Spleen (tissue), 7 donors: ENCODE measurements at regions not wholly inside any gene's neighbourhood (a gene's known extent, or its start where the extent isn't known, plus 50 kb on each side); places are given as distances from the start of the nearest gene placed in this dataset.

Experiments
- CTCF ChIP-seq, 11 experiments: fragments of 200-600 bp in 7 of 11; fragments of 450-650 bp in 4 of 11; sonication (generic) in 4 of 11; IDR thresholded peaks in 8 of 11; conservative IDR thresholded peaks in 3 of 11; 1 replicate in 7 of 11; 2 replicates in 4 of 11; pipeline versions ENCODE4 v1.4.0 to v1.8.0; 2016 to 2021; ENCODE audit warnings: antibody characterized with exemption in 11 of 11, inconsistent platforms in 4 of 11, mild to moderate bottlenecking in 1 of 11
- POLR2A ChIP-seq, 3 donors: fragments of 450-650 bp; IDR thresholded peaks; one replicate each; pipeline ENCODE4 v1.5.1; 2017; ENCODE audit warnings: antibody characterized with exemption in 3 of 3, mild to moderate bottlenecking in 1 of 3
- POLR2AphosphoS5 ChIP-seq, 3 donors: sonication (generic); formaldehyde crosslinking; IDR thresholded peaks; one replicate each; pipeline ENCODE4 v1.5.1; 2017; ENCODE audit warnings: antibody characterized with exemption in 3 of 3
- donor health status: DM: no; HTN: no; CAD: no; lungs with moderate emphysema.
- donor health status: DM: no; HTN: no; CAD: no.
- donor health status: DM: no; HTN: no; CAD: no.

GRCh38 chr2:39851651-39852110 is 72.6 kb upstream of the THUMPD2 start:
- TF ChIP-seq POLR2AphosphoS5 (IDR thresholded peaks at IDR 0.05) = no peak
- no peak for TF ChIP-seq CTCF (IDR thresholded peaks at IDR 0.05 in 8 of 11, conservative IDR thresholded peaks at IDR 0.05 in 3 of 11)
- no peak for TF ChIP-seq POLR2A (IDR thresholded peaks at IDR 0.05)
